HG02852 (cell line): ENCODE measurements at regions not wholly inside any gene's neighbourhood (a gene's known extent, or its start where the extent isn't known, plus 50 kb on each side); places are given as distances from the start of the nearest gene placed in this dataset.
A peak's percentile ranks its signal among the peaks of the same experiment; 100 is the strongest.

Experiments
- ATAC-seq: cut with Tn5 transposase; IDR thresholded peaks from one replicate; pipeline ENCODE4 v1.9.1; 2021; ENCODE audit warnings: mild to moderate bottlenecking, moderate library complexity; ENCODE audit not compliant: unreplicated experiment

GRCh38 chr2:55973673-55974072 lies 50.1 kb upstream of the EFEMP1 start:
- no peak for ATAC-seq

- ATAC-seq = no peak
These were observed 53.1 kb upstream of the EFEMP1 start for GRCh38 chr2:55976681-55977080.

- peak; percentile 95 for ATAC-seq
These were observed 61.8 kb upstream of the EFEMP1 start for GRCh38 chr2:55985406-55985805.

- ATAC-seq = no peak
These were observed 62.4 kb upstream of the EFEMP1 start for GRCh38 chr2:55986001-55986400.

GRCh38 chr2:55986700-55987440 lies 63.3 kb upstream of the EFEMP1 start:
- no peak for ATAC-seq

- no peak for ATAC-seq
These were observed 65.8 kb upstream of the EFEMP1 start for GRCh38 chr2:55989405-55989804.

- ATAC-seq = no peak
These were observed 68.9 kb upstream of the EFEMP1 start for GRCh38 chr2:55992455-55992854.

GRCh38 chr2:55993685-55994084 lies 70.1 kb upstream of the EFEMP1 start:
- ATAC-seq = no peak

- no peak for ATAC-seq
These were observed 71.6 kb upstream of the EFEMP1 start for GRCh38 chr2:55995211-55995610.

GRCh38 chr2:55995902-55996301 lies 72.3 kb upstream of the EFEMP1 start:
- no peak for ATAC-seq

GRCh38 chr2:55999231-55999630 lies 75.6 kb upstream of the EFEMP1 start:
- no peak for ATAC-seq

GRCh38 chr2:55999790-56000189 lies 76.2 kb upstream of the EFEMP1 start:
- ATAC-seq = no peak

GRCh38 chr2:56001947-56002346 lies 78.4 kb upstream of the EFEMP1 start:
- ATAC-seq = no peak

GRCh38 chr2:56008661-56009431 lies 85.3 kb upstream of the EFEMP1 start:
- ATAC-seq = no peak

GRCh38 chr2:56009758-56010458 lies 86.3 kb upstream of the EFEMP1 start:
- ATAC-seq = no peak

GRCh38 chr2:56011624-56012023 lies 88.0 kb upstream of the EFEMP1 start:
- ATAC-seq = no peak

GRCh38 chr2:56012221-56012765 lies 88.7 kb upstream of the EFEMP1 start:
- no peak for ATAC-seq

- no peak for ATAC-seq
These were observed 89.9 kb upstream of the EFEMP1 start for GRCh38 chr2:56013475-56013874.

GRCh38 chr2:56014046-56014730 lies 90.6 kb upstream of the EFEMP1 start:
- ATAC-seq = no peak

GRCh38 chr2:56015711-56016115 lies 92.1 kb upstream of the EFEMP1 start:
- no peak for ATAC-seq

GRCh38 chr2:56017784-56018183 lies 94.2 kb upstream of the EFEMP1 start:
- no peak for ATAC-seq
